ENCODE measurements at regions not wholly inside any gene's neighbourhood (a gene's known extent, or its start where the extent isn't known, plus 50 kb on each side); places are given as distances from the start of the nearest gene placed in this dataset.

DNA sequence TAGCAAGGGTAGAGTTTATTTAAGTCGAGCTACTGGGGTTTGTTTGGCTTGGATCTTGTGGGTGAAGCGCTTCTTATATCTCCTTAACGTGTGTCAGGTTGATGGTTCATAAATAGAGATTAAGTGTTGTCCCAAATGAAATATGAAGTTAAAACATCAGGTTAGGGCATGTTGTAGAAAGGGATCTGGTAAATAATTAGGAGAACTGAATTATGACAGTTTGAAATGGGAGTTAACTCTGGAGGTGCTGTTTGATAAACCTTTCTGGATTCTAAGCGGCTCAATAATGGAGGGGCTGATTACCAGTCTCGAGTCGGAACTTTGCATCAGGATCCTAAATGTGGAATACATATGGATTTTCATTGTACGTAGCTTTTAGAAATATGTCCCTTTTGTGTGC lies 717.0 kb upstream of the WWC1 start:
- Histone ChIP-seq H3K4me1 (ENCODE audit: control insufficient read depth, insufficient read depth, low read length) (no peaks in the 10 kb centered on the region), H3K27me3 (ENCODE audit: control insufficient read depth, insufficient read depth, low read length) (peaks cover 29% of the 10 kb centered on the region), H3K9me3 (ENCODE audit: control insufficient read depth, low read depth, low read length) (no peaks in the 10 kb centered on the region), H3K4me3 (ENCODE audit: low read length) (no peak overlapping the region), H3K36me3 (ENCODE audit: control insufficient read depth, insufficient read depth, low read length) (no peaks in the 10 kb centered on the region), H3K27ac (ENCODE audit: low read length) (no peak overlapping the region)
- no peak for DNase-seq
- 40% methylated on average over 1 of the region's 7 CpGs for WGBS (ENCODE audit: insufficient coverage, low lambda C conversion rate)

DNA sequence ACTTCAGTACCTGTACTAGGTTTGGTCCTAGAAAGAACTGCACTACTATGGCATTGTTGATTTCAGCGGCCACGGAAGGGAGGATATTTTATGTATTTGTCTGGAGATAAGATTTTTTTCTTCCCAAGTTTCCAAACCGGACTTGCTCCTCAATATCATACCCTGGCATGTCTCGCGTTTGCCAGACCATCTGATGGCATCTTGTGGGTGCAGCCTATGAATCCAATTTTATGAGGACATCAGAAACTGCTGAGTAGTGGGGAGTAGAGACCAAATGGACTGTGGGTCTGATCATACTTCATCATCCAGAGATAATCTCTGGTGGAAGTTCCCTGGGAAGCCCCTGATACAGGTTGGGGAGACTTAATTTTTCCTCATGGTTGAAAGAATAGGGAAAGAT lies 716.1 kb upstream of the WWC1 start:
- H3K4me1 ChIP-seq (ENCODE audit: control insufficient read depth, insufficient read depth, low read length), result no peaks in the 10 kb centered on the region
- H3K36me3 ChIP-seq (ENCODE audit: control insufficient read depth, insufficient read depth, low read length), result no peaks in the 10 kb centered on the region
- no peak for DNase-seq
- H3K9me3 ChIP-seq (ENCODE audit: control insufficient read depth, low read depth, low read length), result no peaks in the 10 kb centered on the region
- H3K27ac ChIP-seq (ENCODE audit: low read length), result no peak overlapping the region
- WGBS (ENCODE audit: insufficient coverage, low lambda C conversion rate), result no CpG with 5 or more reads among the region's 5 CpGs
- peaks cover 29% of the 10 kb centered on the region for H3K27me3 ChIP-seq (ENCODE audit: control insufficient read depth, insufficient read depth, low read length)
- no peak overlapping the region for H3K4me3 ChIP-seq (ENCODE audit: low read length)

DNA sequence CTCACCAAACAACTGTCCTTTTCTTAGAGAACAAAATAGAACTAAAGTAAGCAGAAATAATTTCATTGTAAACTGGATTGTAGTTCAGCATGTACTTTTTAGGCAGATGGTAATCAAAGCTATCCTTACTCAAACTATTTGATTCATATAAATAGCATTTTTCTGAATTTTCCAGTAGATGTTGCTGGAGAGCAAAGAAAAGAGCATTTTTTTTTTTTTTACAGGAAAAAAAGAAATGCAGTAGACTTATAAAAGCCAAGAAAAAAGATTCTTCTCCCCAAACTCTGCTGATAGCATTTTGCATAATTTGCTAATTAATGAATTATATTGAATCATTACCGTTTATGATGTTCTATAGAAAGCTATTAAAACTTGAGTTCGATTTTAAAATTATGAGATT lies 715.3 kb upstream of the WWC1 start:
- H3K27ac ChIP-seq (ENCODE audit: low read length), result no peak overlapping the region
- H3K9me3 ChIP-seq (ENCODE audit: control insufficient read depth, low read depth, low read length), result no peaks in the 10 kb centered on the region
- H3K27me3 ChIP-seq (ENCODE audit: control insufficient read depth, insufficient read depth, low read length), result peaks cover 29% of the 10 kb centered on the region
- no peak overlapping the region for H3K4me3 ChIP-seq (ENCODE audit: low read length)
- 86% methylated on average over 2 of the region's 2 CpGs for WGBS (ENCODE audit: insufficient coverage, low lambda C conversion rate)
- no peaks in the 10 kb centered on the region for H3K36me3 ChIP-seq (ENCODE audit: control insufficient read depth, insufficient read depth, low read length)
- H3K4me1 ChIP-seq (ENCODE audit: control insufficient read depth, insufficient read depth, low read length), result no peaks in the 10 kb centered on the region
- DNase-seq, result no peak

DNA sequence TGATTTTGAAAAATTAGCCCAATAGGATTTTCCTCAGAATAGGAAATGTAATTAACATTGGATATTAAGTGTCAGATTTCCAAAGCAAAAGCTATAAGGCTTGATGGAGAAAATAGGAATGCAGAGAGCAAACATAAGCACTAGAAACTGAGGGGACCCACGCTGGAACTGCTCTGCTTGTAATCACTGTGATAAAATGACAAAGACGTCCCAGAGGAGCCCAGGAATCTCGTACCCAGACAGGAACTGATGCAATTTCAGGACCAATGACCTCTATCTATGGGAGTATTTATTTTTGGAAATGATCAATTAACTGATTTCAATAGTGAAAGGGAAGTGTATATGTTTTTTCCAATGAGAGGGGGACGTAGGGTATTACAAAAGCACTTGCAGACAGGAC lies 714.5 kb upstream of the WWC1 start:
- 19% methylated on average over 2 of the region's 4 CpGs for WGBS (ENCODE audit: insufficient coverage, low lambda C conversion rate)
- Histone ChIP-seq H3K36me3 (ENCODE audit: control insufficient read depth, insufficient read depth, low read length) (no peaks in the 10 kb centered on the region), H3K27ac (ENCODE audit: low read length) (no peak overlapping the region), H3K9me3 (ENCODE audit: control insufficient read depth, low read depth, low read length) (no peaks in the 10 kb centered on the region), H3K27me3 (ENCODE audit: control insufficient read depth, insufficient read depth, low read length) (peaks cover 27% of the 10 kb centered on the region), H3K4me3 (ENCODE audit: low read length) (no peak overlapping the region), H3K4me1 (ENCODE audit: control insufficient read depth, insufficient read depth, low read length) (no peaks in the 10 kb centered on the region)
- DNase-seq, result no peak

DNA sequence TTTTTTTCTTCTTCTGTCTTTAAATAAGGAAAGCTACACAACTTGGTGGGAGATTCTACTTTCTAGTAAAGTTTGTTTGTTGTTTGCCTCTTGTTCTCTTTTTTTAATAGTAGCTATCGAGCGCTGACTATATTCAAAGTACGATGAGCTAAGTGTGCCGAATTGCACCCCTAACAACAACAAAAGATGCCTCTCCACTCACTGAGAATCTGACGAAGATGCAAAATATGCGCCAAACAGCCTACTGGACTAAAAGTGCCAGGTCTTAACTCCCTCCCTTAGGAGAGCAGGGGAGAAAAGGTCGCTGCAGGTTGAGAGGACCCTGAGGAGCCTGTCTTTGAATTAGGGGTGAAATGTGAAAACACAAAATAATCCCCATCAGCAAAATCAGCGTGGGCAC lies 713.8 kb upstream of the WWC1 start:
- Histone ChIP-seq H3K36me3 (ENCODE audit: control insufficient read depth, insufficient read depth, low read length) (no peaks in the 10 kb centered on the region), H3K9me3 (ENCODE audit: control insufficient read depth, low read depth, low read length) (no peaks in the 10 kb centered on the region), H3K27ac (ENCODE audit: low read length) (no peak overlapping the region), H3K4me1 (ENCODE audit: control insufficient read depth, insufficient read depth, low read length) (no peaks in the 10 kb centered on the region), H3K27me3 (ENCODE audit: control insufficient read depth, insufficient read depth, low read length) (peaks cover 25% of the 10 kb centered on the region), H3K4me3 (ENCODE audit: low read length) (no peak overlapping the region)
- no peak for DNase-seq
- WGBS (ENCODE audit: insufficient coverage, low lambda C conversion rate), result 80% methylated on average over 1 of the region's 8 CpGs

DNA sequence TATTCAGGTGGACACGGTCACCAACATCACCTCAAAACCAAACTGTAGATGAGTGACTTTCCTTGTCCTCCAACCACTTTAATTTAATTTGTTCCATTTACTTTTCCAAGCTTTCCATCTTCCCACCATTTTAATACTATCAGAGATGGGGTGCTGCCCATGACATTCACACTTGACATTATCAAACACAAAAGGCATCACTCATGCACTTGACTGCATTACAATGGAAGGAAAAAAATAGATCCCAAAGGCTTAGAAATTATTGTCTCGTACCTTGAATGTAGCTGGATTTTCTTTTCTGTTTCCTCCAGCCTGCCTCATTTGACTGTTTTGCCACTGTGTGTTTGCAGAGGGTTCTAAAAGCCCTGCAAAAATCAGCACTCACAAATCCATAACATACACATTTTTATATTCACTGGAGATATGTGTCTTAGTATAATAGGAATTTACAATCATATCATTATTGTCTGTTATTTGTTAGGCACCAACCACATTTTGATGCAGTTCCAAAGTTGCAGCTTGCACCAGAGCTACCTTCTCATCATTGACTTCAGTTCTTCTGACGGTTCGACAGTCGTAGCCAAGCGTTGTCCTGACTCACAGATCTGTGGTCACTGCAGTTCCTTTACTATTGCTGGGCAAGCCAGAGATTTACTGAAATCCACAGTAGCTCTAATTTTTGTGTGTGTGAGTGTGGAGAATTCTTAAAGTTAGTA lies 712.3 kb upstream of the WWC1 start:
- WGBS (ENCODE audit: insufficient coverage, low lambda C conversion rate), result 75% methylated on average over 2 of the region's 6 CpGs
- no peak overlapping the region for H3K4me3 ChIP-seq (ENCODE audit: low read length)
- H3K27ac ChIP-seq (ENCODE audit: low read length), result no peak overlapping the region
- no peaks in the 10 kb centered on the region for H3K36me3 ChIP-seq (ENCODE audit: control insufficient read depth, insufficient read depth, low read length)
- no peak for DNase-seq
- no peaks in the 10 kb centered on the region for H3K9me3 ChIP-seq (ENCODE audit: control insufficient read depth, low read depth, low read length)
- H3K4me1 ChIP-seq (ENCODE audit: control insufficient read depth, insufficient read depth, low read length), result no peaks in the 10 kb centered on the region
- peaks cover 14% of the 10 kb centered on the region for H3K27me3 ChIP-seq (ENCODE audit: control insufficient read depth, insufficient read depth, low read length)

DNA sequence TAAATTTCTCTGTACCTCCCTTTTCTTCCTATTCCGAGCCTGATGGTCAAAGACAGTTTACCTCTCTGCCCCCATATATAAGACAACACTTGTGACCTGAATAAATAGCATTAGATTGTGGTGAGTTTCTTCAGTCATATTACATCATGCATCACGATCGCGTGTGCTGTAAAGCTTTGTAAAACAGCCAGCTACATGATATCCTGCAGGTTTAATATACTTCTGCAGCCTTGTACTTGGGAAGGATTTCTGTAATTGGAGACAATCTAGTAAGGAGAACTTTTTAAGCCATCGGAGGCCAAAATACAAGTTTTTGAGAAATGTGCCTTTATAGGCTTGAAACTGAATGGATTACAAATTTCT lies 711.8 kb upstream of the WWC1 start:
- H3K27ac ChIP-seq (ENCODE audit: low read length), result no peak overlapping the region
- no peak overlapping the region for H3K4me3 ChIP-seq (ENCODE audit: low read length)
- WGBS (ENCODE audit: insufficient coverage, low lambda C conversion rate), result no CpG with 5 or more reads among the region's 5 CpGs
- H3K27me3 ChIP-seq (ENCODE audit: control insufficient read depth, insufficient read depth, low read length), result peaks cover 9% of the 10 kb centered on the region
- no peaks in the 10 kb centered on the region for H3K9me3 ChIP-seq (ENCODE audit: control insufficient read depth, low read depth, low read length)
- DNase-seq, result no peak
- H3K36me3 ChIP-seq (ENCODE audit: control insufficient read depth, insufficient read depth, low read length), result no peaks in the 10 kb centered on the region
- H3K4me1 ChIP-seq (ENCODE audit: control insufficient read depth, insufficient read depth, low read length), result no peaks in the 10 kb centered on the region

DNA sequence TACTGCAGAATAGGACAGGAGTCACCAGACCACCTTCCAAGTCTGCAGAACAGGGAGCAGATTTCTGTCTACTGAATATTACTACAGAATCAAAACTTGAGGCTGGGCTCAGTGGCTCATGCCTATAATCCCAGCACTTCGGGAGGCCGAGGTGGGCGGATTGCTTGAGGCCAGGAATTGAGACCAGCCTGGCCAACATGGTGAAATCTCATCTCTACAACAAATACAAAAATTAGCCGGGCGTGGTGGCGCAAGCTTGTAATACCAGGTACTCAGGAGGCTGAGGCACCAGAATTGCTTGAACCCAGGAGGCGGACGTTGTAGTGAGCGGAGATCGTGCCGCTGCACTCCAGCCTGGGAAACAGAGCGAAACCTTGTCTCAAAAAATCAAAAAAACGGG lies 710.8 kb upstream of the WWC1 start:
- Histone ChIP-seq H3K36me3 (ENCODE audit: control insufficient read depth, insufficient read depth, low read length) (no peaks in the 10 kb centered on the region), H3K27ac (ENCODE audit: low read length) (no peak overlapping the region), H3K27me3 (ENCODE audit: control insufficient read depth, insufficient read depth, low read length) (peaks cover under 1% of the 10 kb centered on the region), H3K4me1 (ENCODE audit: control insufficient read depth, insufficient read depth, low read length) (no peaks in the 10 kb centered on the region), H3K9me3 (ENCODE audit: control insufficient read depth, low read depth, low read length) (no peaks in the 10 kb centered on the region), H3K4me3 (ENCODE audit: low read length) (no peak overlapping the region)
- no peak for DNase-seq
- 98% methylated on average over 7 of the region's 13 CpGs for WGBS (ENCODE audit: insufficient coverage, low lambda C conversion rate)

DNA sequence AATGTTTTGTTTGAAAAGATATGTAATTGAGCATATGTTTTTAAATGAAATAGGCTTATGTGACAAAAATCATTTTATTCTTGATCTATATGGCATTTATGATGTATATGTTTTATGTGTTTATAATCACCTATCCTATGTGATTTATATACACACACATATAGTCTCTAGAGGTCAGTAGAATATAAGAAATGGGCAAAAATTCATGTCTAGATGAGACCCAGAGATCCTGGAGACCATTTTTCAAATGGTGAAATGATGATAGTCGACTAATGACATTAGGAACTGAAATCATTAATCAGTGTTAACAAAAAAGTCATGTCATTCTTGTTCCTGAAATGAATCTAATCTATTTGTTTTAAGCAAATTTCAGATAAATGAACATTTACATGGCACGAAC lies 709.2 kb upstream of the WWC1 start:
- H3K27ac ChIP-seq (ENCODE audit: low read length), result no peak overlapping the region
- WGBS (ENCODE audit: insufficient coverage, low lambda C conversion rate), result 83% methylated on average over 2 of the region's 2 CpGs
- no peak for DNase-seq

DNA sequence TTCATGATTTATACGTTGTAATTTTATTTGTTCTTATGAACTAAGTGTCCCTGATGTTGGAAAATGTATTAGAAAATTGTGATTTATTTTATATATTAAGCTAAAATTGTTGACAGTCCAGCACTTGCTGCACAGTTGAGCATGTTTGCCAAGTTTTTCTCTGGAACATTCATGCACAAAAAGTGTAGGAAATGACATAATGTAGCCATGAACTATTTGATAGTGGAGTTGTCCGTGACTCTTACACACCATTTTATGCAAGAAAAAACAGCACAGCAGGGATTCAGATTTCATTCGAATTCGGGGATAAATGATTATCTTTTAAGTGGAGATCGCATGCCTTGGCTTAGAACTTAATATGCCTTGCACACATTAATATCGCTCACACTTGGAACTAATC lies 708.6 kb upstream of the WWC1 start:
- H3K9me3 ChIP-seq (ENCODE audit: control insufficient read depth, low read depth, low read length), result no peaks in the 10 kb centered on the region
- 86% methylated on average over 5 of the region's 6 CpGs for WGBS (ENCODE audit: insufficient coverage, low lambda C conversion rate)
- no peaks in the 10 kb centered on the region for H3K27me3 ChIP-seq (ENCODE audit: control insufficient read depth, insufficient read depth, low read length)
- H3K4me3 ChIP-seq (ENCODE audit: low read length), result no peak overlapping the region
- no peak overlapping the region for H3K27ac ChIP-seq (ENCODE audit: low read length)
- no peak for DNase-seq
- no peaks in the 10 kb centered on the region for H3K36me3 ChIP-seq (ENCODE audit: control insufficient read depth, insufficient read depth, low read length)
- H3K4me1 ChIP-seq (ENCODE audit: control insufficient read depth, insufficient read depth, low read length), result no peaks in the 10 kb centered on the region

More for the DNA sequence above, 709.2 kb upstream of the WWC1 start:
- Histone ChIP-seq H3K27me3 (ENCODE audit: control insufficient read depth, insufficient read depth, low read length) (no peaks in the 10 kb centered on the region), H3K4me3 (ENCODE audit: low read length) (no peak overlapping the region), H3K36me3 (ENCODE audit: control insufficient read depth, insufficient read depth, low read length) (no peaks in the 10 kb centered on the region), H3K4me1 (ENCODE audit: control insufficient read depth, insufficient read depth, low read length) (no peaks in the 10 kb centered on the region), H3K9me3 (ENCODE audit: control insufficient read depth, low read depth, low read length) (no peaks in the 10 kb centered on the region)

DNA sequence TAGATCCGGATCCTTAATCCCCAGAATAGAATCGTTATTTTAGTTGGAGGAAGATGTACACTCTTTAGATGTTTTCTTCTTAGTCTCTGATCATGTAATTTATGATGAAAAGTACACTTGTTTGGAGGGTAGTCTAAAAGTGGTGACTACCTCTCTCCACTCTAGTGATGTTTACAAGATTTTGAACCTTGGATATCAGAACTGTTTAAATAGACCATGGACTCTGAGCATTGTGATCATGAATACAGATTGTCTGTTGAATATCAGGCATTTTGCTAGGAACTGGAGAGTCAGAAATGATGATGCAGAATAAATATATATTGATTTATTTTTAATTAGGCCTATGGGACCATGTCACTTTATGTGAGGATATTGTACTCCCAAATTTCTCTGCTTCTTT lies 706.3 kb upstream of the WWC1 start:
- Histone ChIP-seq H3K27me3 (ENCODE audit: control insufficient read depth, insufficient read depth, low read length) (no peaks in the 10 kb centered on the region), H3K4me1 (ENCODE audit: control insufficient read depth, insufficient read depth, low read length) (no peaks in the 10 kb centered on the region), H3K4me3 (ENCODE audit: low read length) (no peak overlapping the region), H3K9me3 (ENCODE audit: control insufficient read depth, low read depth, low read length) (no peaks in the 10 kb centered on the region), H3K36me3 (ENCODE audit: control insufficient read depth, insufficient read depth, low read length) (no peaks in the 10 kb centered on the region), H3K27ac (ENCODE audit: low read length) (no peak overlapping the region)
- WGBS (ENCODE audit: insufficient coverage, low lambda C conversion rate), result 100% methylated on average over 1 of the region's 2 CpGs
- no peak for DNase-seq
